Astrocyte (in vitro differentiated cells and primary cell): ENCODE measurements at regions not wholly inside any gene's neighbourhood (a gene's known extent, or its start where the extent isn't known, plus 50 kb on each side); places are given as distances from the start of the nearest gene placed in this dataset.
"Not testable (repeated sequence)": the region's sequence is repeated elsewhere in the genome, so short reads cannot be mapped to it uniquely, and the experiment has no call there.

Experiments used
- CTCF ChIP-seq: IDR thresholded peaks from 2 replicates; pipeline ENCODE4 v1.5.1; 2011; ENCODE audit warnings: low read depth, mild to moderate bottlenecking, inconsistent platforms, low read length, moderate library complexity; ENCODE audit not compliant: insufficient read depth
- EZH2 ChIP-seq: IDR thresholded peaks from 2 replicates; pipeline ENCODE4 v1.6.1; 2012; ENCODE audit warnings: mild to moderate bottlenecking, low read length, inconsistent platforms; ENCODE audit not compliant: insufficient read depth

- TF ChIP-seq EZH2, CTCF: not testable (repeated sequence)
These were observed 243.7 kb upstream of the RASGEF1B start for GRCh38 chr4:81715357-81715756.
